Spleen (tissue), 7 donors: ENCODE measurements at regions not wholly inside any gene's neighbourhood (a gene's known extent, or its start where the extent isn't known, plus 50 kb on each side); places are given as distances from the start of the nearest gene placed in this dataset.

ENCODE experiments used
- CTCF ChIP-seq, 11 experiments: fragments of 200-600 bp in 7 of 11; fragments of 450-650 bp in 4 of 11; sonication (generic) in 4 of 11; IDR thresholded peaks in 8 of 11; conservative IDR thresholded peaks in 3 of 11; 1 replicate in 7 of 11; 2 replicates in 4 of 11; pipeline versions ENCODE4 v1.4.0 to v1.8.0; 2016 to 2021; ENCODE audit warnings: antibody characterized with exemption in 11 of 11, inconsistent platforms in 4 of 11, mild to moderate bottlenecking in 1 of 11
- POLR2A ChIP-seq, 3 donors: fragments of 450-650 bp; IDR thresholded peaks; one replicate each; pipeline ENCODE4 v1.5.1; 2017; ENCODE audit warnings: antibody characterized with exemption in 3 of 3, mild to moderate bottlenecking in 1 of 3
- POLR2AphosphoS5 ChIP-seq, 3 donors: sonication (generic); formaldehyde crosslinking; IDR thresholded peaks; one replicate each; pipeline ENCODE4 v1.5.1; 2017; ENCODE audit warnings: antibody characterized with exemption in 3 of 3
- donor health status: DM: no; HTN: no; CAD: no; lungs with moderate emphysema.
- donor health status: DM: no; HTN: no; CAD: no.
- donor health status: DM: no; HTN: no; CAD: no.

DNA sequence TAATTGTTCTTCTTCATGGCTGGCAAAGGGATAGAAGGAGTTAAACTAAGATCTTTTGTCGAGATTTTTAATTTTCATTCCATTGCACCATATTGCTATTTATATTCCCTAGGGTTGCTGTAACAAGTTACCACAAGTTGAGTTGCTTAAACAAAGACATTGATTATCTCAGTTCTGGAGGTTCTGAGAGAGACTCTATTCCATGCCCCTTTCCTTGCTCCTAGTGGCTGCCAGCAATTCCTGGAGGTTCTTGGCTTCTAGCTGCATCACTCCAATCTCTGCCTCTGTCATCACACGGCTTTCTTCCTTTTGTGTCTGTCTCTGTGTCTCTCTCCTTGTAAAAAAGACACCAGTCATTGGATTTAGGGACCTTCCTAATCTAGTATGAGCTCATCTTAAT is 136.6 kb upstream of the DAB2 start:
- no peak for TF ChIP-seq CTCF (IDR thresholded peaks at IDR 0.05 in 8 of 11, conservative IDR thresholded peaks at IDR 0.05 in 3 of 11)
- no peak for TF ChIP-seq POLR2A (IDR thresholded peaks at IDR 0.05)
- no peak for TF ChIP-seq POLR2AphosphoS5 (IDR thresholded peaks at IDR 0.05)
